ENCODE measurements at regions not wholly inside any gene's neighbourhood (a gene's known extent, or its start where the extent isn't known, plus 50 kb on each side); places are given as distances from the start of the nearest gene placed in this dataset.
"Not testable (repeated sequence)": the region's sequence is repeated elsewhere in the genome, so short reads cannot be mapped to it uniquely, and the experiment has no call there.

- DNase-seq (ENCODE audit: low read depth, low spot score), result no peak
Measured at GRCh38 chr5:83889971-83890745, 169.5 kb upstream of the HAPLN1 start.

- DNase-seq (ENCODE audit: low read depth, low spot score), result no peak
Measured at GRCh38 chr5:83877911-83878706, 157.5 kb upstream of the HAPLN1 start.

- DNase-seq (ENCODE audit: low read depth, low spot score), result no peak
Measured at GRCh38 chr5:83871533-83872395, 151.1 kb upstream of the HAPLN1 start.

GRCh38 chr5:83866181-83866580 lies 145.5 kb upstream of the HAPLN1 start:
- no peak for DNase-seq (ENCODE audit: low read depth, low spot score)

- DNase-seq (ENCODE audit: low read depth, low spot score), result no peak
Measured at GRCh38 chr5:83865579-83865978, 144.9 kb upstream of the HAPLN1 start.

- no peak for DNase-seq (ENCODE audit: low read depth, low spot score)
Measured at GRCh38 chr5:83864652-83865051, 144.0 kb upstream of the HAPLN1 start.

- DNase-seq (ENCODE audit: low read depth, low spot score), result no peak
Measured at GRCh38 chr5:83857341-83857740, 136.7 kb upstream of the HAPLN1 start.

GRCh38 chr5:83856881-83857280 lies 136.2 kb upstream of the HAPLN1 start:
- no peak for DNase-seq (ENCODE audit: low read depth, low spot score)

GRCh38 chr5:83850412-83850811 lies 129.8 kb upstream of the HAPLN1 start:
- DNase-seq (ENCODE audit: low read depth, low spot score), result not testable (repeated sequence)

GRCh38 chr5:83848941-83849340 lies 128.3 kb upstream of the HAPLN1 start:
- no peak for DNase-seq (ENCODE audit: low read depth, low spot score)

- DNase-seq (ENCODE audit: low read depth, low spot score), result no peak
Measured at GRCh38 chr5:83846624-83847350, 126.1 kb upstream of the HAPLN1 start.

GRCh38 chr5:83844449-83845068 lies 123.9 kb upstream of the HAPLN1 start:
- no peak for DNase-seq (ENCODE audit: low read depth, low spot score)

- no peak for DNase-seq (ENCODE audit: low read depth, low spot score)
Measured at GRCh38 chr5:83839788-83840187, 119.1 kb upstream of the HAPLN1 start.

- DNase-seq (ENCODE audit: low read depth, low spot score), result no peak
Measured at GRCh38 chr5:83839256-83839655, 118.6 kb upstream of the HAPLN1 start.

GRCh38 chr5:83837265-83837907 lies 116.7 kb upstream of the HAPLN1 start:
- DNase-seq (ENCODE audit: low read depth, low spot score), result no peak

- DNase-seq (ENCODE audit: low read depth, low spot score), result no peak
Measured at GRCh38 chr5:83834306-83834705, 113.7 kb upstream of the HAPLN1 start.

GRCh38 chr5:83831834-83832233 lies 111.2 kb upstream of the HAPLN1 start:
- DNase-seq (ENCODE audit: low read depth, low spot score), result no peak

- DNase-seq (ENCODE audit: low read depth, low spot score), result no peak
Measured at GRCh38 chr5:83827111-83827557, 106.5 kb upstream of the HAPLN1 start.

- no peak for DNase-seq (ENCODE audit: low read depth, low spot score)
Measured at GRCh38 chr5:83817591-83817990, 96.9 kb upstream of the HAPLN1 start.

- no peak for DNase-seq (ENCODE audit: low read depth, low spot score)
Measured at GRCh38 chr5:83815661-83816060, 95.0 kb upstream of the HAPLN1 start.
